ENCODE measurements at regions not wholly inside any gene's neighbourhood (a gene's known extent, or its start where the extent isn't known, plus 50 kb on each side); places are given as distances from the start of the nearest gene placed in this dataset.

- TF ChIP-seq EZH2phosphoT487 (IDR thresholded peaks at IDR 0.05; ENCODE audit: insufficient read depth, low read depth) (no peak), EZH2 (IDR thresholded peaks at IDR 0.05; ENCODE audit: insufficient read depth, poor library complexity, severe bottlenecking) (no peak)
Measured at GRCh38 chr5:159824188-159825161, 91.8 kb upstream of the ADRA1B start.

All from GM23248 (cell line).